GM21786 (cell line): ENCODE measurements at regions not wholly inside any gene's neighbourhood (a gene's known extent, or its start where the extent isn't known, plus 50 kb on each side); places are given as distances from the start of the nearest gene placed in this dataset.
A peak's percentile ranks its signal among the peaks of the same experiment; 100 is the strongest.
"Not testable (repeated sequence)": the region's sequence is repeated elsewhere in the genome, so short reads cannot be mapped to it uniquely, and the experiment has no call there.

Source experiments
- ATAC-seq: cut with Tn5 transposase; IDR thresholded peaks from one replicate; pipeline ENCODE4 v1.9.1; 2021; ENCODE audit not compliant: unreplicated experiment

DNA sequence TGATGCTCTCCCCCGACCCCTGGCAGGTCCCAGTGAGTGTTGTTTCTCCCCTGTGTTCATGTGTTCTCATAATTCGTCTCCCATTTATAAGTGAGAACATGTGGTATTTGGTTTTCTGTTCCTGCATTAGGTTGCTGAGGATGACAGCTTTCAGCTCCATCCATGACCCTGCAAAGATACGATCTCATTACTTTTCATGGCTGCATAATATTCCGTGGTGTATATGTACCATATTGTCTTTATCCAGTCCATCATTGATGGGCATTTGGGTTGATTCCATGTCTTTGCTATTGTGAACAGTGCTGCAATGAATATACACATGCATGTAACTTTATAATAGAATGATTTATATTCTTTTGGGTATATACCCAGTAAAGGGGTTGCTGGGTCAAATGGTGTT is 321.5 kb downstream of the EMP1 start:
- ATAC-seq: not testable (repeated sequence)

DNA sequence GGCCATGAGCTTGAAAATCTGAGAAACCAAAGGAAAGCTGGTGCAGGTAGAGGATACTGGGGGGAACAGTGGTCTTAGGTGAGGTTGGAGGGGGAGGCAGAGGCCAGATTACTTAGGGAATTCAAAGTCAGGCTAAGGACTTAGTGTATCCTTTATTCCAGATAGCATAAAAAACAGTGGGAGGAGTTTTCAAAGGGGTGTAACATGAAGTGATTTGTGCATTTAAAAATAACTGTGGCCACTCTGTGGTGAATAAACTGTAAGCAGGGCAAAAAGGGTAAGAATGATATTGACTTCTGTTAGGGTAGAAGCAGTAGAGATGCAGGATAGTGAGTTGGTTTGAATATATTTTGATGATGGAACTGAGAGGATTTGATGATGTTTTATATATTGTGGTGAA is 313.2 kb downstream of the EMP1 start:
- no peak for ATAC-seq

DNA sequence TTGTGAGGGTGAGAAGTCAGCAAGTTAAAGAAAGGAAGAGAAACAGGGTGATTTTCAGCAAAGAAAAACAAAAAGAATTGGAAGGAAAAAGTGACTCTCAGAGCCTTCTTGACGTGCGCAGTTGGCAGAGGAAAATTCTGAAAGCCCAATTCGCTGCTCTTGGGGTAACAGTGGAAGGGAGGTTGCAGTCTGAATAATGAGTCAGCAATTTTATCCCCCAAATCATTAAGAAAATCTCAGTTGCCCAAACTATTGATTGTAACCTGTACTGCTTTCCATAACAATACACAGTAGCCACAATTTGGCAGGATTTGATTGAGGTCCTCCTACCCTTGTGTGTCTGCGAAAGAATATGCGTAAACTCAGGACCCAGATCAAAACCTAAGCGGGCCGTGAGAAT is 309.1 kb downstream of the EMP1 start:
- no peak for ATAC-seq

DNA sequence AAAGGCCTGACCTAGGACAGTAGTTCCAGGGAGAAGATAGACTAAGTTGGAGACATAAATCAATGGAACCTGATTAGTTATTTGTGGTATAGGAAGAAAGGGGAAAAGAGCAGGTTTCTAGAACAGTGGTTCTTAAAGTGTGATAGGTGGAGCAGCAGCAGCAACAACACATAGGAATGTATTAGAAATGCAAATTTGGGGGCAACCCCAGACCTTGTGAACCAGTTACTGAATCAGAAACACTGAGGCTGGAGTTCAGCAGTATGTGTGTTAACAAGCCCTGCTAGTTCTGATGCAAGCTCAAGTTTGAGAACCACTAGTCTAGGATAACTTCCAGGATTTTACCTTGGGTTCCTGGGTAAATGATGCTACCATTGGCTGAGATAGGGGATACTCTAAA is 308.7 kb downstream of the EMP1 start:
- ATAC-seq: no peak

DNA sequence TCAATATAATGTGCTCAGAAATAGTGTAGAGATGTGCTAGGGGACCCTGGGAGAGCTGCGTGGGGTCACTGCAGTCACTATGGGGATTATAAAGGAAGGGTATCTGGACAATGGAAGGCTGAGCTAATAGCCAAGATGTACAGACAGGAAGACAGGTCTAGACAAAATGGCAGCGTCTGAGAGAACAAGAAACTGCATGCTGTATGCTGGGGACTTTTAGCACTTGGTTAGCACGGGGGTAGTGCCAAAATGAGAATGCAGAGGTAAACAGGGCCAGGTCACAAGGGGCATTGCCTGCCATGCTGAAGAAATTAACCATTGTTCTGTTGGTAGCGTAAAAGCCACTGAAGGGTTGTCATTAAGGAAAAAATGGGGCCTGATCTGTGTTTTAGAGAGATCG is 308.2 kb downstream of the EMP1 start:
- no peak for ATAC-seq

DNA sequence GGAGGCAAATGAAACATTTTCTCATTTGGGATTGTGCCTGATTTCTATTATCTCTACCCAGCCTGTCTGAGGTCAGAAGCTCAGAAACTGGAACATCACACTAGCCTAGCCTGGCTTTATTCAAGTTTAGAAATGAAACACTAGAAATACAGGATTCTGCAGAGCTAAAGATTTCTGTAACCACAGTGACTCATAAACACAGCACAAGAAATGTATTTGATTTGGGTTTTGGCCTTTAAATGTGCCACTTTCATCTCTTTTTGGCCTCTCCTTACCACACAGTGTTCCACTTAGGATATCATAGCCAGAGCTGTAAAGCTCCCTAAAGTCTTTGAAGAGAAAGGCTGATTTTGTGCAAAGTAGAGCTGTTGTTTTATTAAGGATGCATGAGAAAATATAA is 307.5 kb downstream of the EMP1 start:
- ATAC-seq: no peak

DNA sequence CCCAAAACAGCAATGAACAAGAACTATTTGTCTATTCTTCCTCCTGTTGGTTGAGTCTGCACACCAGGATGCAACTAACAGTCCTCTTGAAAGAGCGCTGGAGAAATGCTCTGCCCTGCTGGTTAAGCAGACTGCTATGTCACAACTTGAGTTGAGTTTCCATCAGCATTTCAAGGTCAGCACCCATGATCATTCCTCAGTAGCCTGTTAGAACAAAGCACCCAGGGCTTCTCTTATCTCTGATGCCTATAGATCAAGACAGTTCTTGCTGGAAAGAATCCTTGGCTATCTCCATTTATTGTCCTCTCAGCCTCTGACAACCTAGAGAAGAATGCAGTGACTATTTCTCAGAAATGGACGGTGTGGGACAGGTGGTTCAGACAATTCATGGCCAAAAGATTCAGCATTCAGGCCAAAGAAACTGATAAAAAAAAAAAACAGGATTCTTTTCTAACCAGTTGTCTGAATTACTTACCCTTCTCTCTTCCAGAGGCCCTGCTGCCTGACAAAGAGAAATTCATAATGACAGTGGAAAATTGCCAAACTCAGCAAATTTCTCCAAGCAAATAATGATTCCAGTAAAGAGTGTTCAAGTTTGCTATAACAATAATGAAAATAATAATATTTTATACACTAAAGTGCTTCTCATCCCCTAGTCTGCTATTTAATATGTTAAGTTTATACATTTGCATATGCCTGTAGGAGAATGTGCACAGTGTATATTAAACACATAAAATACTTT is 306.7 kb downstream of the EMP1 start:
- ATAC-seq: no peak

DNA sequence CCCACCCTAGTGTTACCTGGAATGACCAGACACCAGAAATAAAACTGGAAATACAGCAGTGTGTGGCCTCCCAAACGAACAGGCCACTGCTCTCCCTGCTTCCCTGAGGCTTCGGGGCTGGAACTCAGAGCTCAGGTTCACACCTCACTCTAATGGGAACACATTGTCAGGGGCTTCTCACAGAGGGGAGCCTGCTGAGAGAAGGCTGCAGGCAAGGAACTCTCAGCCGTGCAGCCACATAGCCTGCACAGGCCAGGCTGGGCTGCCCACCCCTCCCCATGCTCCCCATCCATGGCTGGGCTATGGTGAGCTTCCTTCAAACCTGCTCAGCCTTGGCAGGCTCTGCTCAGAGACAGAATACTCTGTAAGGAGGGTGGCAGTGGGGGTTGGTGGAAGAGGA is 302.5 kb downstream of the EMP1 start:
- no peak for ATAC-seq

DNA sequence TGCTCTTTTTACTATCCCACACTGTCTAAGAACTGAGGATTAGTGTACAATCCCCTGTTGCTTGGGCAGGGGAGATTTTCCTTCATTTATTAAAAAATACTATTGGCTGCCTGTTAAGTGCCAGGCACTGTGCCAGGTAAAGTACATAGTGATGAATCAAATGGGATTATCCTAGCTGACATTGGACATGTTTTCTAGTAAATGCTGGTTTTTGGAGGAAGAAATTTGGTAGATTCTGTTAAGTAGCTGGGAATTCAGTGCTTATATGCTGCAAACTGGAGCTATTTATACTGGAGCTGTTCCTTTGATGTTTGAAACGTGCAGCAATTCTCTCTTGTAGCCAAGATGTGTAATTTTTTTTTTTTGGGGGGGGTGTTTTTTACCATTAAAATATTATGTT is 299.6 kb downstream of the EMP1 start:
- ATAC-seq: no peak

DNA sequence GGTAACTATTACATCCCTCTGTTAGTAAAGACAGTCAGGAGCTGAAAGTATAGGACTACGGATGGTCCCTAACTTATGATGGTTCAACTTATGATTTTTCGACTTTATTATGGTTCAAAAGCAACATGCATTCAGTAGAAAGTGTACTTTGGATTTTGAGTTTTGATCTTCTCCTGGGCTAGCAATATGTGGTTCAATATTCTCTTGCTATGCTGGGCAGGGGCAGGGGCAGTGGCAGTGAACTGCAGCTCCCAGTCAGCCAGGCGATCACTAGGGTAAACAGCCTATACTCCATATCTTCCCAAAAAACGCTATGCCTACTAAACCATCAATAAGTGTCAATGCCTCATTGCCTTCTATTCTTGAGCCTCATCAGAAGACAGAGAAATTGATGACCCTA is 292.7 kb downstream of the EMP1 start:
- no peak for ATAC-seq

DNA sequence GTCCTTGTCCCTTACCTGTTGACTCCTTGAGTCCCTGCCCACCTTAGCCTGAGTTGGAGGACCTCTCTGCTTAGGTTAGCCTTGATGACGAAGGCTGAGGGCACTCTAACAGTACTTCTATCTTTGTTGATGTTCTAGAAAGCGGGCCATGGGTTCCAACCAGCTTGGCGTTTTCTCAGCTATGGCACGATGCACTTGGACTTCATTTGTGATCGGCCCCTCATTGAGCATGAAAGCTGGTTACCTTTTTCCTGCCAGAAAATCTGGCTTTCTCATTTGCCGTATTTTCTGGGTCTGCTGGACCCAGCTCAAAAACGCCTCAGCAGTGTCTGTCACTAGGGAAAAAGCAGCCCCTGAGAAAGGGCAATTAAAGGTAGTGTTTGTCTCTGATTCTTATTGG is 290.8 kb downstream of the EMP1 start:
- no peak for ATAC-seq

DNA sequence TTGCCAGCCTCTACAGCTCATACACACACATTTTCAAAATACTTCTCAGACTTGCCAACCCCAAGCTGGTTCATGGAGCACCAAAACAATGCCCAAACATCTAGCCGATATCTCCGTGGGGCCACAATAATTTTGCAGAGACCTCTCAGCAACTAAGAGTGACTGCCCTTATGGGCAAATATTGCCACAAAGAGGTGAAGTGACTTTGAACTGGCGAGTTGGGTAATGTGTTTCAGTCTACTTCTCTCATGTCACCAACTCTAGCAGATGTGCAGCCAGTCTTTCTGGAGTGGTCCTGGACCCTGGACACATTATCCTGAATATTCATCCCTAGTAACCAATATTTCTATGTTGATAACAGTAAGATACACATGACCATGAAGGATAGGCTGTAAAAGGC is 290.3 kb downstream of the EMP1 start:
- no peak for ATAC-seq

DNA sequence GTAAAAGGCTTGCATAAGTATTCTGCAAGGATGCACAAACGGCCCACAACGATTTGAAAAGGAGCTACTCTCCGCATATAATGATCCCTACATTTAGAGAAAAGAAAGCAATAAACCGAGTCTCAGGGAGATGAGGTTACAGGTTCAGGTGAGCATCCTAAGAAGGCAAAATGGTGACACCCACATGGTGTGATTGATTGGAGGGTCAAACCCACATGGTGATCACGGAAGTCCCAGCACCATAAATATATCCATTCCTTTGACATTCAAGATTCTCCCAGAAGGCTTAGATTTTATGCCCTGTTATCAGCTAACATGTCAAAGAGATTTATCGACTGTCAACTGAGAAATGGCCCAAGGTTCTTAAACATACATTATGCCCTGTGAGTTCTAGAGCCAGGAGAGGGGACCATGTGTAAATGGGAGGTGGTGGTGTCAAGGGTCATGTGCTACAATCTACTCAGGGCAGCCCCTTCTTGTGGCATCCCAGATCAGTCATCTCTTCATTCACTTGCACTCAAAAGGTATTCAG is 282.2 kb downstream of the EMP1 start:
- ATAC-seq: no peak

DNA sequence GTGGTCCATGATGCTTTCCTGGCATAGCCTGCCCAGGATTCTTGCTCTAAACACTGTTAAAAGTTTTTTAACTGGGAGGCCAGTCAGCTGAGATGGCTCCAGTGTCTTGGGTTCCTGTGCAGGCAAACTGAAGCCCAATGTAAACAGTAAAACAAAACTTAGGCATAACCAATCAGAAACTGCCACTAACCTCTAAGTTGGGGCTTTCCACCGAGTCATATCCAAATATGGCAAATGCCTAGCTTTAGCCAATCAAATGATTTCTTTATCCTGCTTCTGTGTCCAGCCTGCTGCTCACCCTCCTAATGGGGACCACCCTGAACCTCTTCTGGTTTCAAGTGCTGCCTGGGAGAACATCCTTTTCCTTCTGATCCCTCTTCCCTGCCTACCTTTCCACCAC is 277.9 kb downstream of the EMP1 start:
- no peak for ATAC-seq

DNA sequence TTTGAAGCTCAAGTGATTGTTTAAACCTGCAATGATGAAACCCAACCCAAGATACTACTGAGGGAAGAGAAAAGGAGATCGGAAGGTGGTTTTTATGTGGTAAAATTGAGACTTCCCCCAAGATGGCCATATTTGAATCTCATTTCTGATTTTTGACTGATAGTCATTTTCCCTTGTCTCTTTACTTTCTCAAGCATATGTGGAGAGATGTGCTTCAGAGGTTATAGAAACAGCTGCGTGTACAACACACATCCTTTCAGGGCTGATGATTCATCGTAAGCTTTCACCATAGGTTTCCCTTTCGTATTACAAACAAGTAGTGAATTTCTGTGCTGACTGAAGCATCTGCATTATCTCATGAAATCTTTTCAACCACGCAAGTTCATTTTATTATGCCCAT is 276.2 kb downstream of the EMP1 start:
- peak; percentile 98 for ATAC-seq

DNA sequence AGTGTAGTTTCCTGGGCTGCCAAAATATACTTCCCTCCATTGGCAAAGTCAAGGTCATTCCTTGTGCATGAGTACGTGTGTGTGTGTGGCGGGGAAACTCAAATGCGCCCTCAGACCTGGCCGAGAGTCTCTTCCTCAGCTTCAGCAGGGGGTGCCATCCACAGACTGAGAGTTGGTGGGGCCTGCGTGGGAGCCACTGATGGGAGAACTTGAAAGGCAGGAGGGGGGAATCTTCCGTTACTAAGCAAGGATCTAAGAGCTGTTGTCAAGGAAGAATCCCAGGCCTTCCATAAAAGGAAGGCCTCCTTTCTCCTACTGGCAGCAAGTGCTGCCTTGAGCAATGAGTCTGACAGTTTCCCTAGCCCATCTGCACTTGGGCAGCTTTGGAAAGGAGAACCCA is 274.9 kb downstream of the EMP1 start:
- no peak for ATAC-seq

DNA sequence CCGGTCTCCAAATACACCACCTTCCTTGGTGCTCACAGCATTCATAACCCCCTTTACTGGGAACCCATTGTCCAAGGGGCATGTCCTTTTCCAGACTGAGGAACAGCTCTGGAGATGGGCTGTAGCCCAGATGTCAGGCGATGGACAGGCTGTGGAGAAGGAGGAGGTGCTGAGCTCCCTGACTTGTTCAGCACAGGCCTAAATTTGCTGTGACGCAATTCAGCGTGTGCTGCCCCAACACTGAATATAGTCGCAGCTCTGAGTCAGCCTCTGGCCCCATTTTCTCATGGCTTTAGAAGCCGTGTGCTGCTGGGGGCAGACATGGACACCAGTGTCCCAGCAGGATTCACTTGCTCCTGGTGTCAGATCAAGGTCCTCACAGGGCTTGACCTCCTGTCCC is 269.1 kb downstream of the EMP1 start:
- no peak for ATAC-seq

DNA sequence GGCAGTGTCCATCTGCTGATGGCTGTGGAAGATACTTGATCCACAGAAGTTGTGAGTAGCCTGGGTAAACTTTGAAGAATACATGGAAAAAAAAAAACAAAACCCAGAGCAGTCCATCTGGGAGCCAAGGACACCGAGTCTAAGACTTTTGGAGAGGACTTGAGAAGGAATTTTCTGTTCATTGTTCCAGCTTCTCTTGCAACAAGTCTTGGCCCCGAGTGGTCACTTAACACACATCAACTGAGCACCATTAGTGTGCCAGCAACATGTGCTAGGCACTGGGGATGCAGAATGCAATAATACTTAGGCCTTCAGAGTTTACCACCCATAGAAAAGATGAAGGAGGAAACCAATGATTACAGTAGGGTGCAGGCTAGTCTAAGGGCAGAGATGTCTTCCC is 266.7 kb downstream of the EMP1 start:
- no peak for ATAC-seq

DNA sequence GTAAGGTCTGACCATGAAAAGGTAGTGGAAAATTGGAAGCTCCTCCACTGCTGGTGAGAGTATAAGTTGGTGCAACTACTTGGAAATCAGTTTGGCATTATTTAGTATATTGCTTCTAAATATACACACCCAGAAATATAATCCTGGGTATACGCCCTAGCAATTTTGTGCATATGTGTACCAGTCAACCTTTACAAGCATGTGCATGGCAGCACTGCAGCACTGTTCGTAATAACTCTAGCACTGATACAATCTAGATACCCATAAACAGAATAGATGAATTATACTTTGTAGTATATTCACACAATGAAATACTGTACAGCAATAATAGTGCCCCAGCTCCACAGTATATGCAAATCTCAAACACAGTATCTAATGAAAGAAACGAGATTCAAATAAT is 265.9 kb downstream of the EMP1 start:
- ATAC-seq: no peak

DNA sequence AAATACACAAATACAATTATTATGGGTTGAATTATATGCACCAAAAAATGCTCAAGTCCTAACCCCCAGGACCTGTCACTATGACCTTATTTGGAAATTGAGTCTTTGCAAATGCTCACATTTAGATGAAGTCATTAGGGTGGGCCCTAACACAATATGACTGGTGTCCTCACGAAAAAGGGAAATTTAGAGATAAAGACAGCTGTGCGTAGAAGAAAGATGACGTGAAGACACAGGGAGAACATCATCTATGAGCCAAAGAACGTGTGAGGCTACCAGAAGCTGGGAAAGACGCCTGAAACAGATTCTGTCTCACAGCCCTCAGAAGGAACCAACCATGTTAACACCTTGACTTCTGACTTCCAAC is 259.2 kb downstream of the EMP1 start:
- no peak for ATAC-seq

DNA sequence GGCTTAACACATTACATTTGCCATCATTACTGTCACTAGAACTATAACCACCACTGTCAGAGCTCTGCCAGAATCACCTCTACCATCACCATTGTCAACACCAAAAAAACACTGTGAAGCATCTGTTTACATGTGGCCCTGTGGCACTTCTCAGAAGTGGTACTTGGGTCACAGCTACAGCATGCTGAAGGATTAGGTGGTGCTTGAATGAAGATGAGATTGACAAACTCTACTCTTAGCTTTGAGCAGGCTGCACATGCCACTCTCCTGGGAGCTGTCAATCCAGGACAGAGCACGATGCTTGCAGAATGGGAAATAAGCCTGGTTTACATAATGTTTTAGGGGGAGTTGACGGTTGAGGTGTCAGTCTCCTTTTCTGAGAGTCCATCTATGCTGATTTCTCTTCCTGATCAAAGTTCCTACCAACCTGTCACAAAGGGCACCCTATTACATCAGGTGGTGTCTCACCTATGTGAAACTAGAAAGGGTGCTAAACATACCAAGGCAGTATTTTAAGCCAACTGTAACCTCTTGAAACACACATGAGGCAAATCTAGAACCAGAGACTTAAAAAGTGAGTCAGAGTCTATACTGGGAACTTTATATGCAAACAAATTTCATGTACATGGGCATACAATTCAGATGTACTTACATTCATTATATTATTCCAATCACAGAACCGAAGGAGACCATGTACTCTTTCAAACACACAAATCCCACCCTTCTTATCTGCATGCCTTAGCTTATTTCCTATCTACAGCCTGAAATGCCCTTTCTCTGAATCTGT is 258.7 kb downstream of the EMP1 start:
- ATAC-seq: no peak

DNA sequence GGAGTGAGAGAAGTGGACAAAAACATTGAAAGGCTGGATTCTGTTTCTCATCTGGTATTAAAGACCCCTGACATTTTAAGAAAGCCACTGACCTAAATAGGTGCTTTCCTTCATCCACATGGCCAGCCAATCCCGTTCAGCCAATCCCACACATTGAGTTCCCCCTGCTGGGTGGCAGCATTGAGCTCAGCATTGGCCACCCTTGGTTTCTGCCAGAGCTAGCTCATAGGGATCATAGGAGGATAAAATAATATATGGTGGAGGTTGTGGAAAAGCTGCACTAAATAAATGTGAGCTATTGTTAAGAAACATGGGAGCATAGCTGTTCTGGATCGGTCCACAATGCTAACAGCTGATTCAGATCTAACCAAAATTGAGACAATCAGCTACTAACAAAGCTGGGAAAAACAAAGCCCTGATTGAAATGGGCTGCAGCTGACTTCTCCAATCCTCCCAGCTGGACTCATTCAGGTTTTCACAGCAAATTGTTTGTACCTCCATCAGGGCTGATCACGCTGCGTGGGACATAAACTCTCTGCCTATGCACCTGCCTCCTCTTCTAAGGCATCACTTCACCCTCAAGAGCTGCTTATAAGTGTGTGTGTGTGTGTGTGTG is 256.5 kb downstream of the EMP1 start:
- ATAC-seq: no peak
